GM19438 (cell line): ENCODE measurements at regions not wholly inside any gene's neighbourhood (a gene's known extent, or its start where the extent isn't known, plus 50 kb on each side); places are given as distances from the start of the nearest gene placed in this dataset.

Source experiments
- ATAC-seq: cut with Tn5 transposase; IDR thresholded peaks from one replicate; pipeline ENCODE4 v1.9.1; 2021; ENCODE audit warnings: low read depth; ENCODE audit not compliant: unreplicated experiment

DNA sequence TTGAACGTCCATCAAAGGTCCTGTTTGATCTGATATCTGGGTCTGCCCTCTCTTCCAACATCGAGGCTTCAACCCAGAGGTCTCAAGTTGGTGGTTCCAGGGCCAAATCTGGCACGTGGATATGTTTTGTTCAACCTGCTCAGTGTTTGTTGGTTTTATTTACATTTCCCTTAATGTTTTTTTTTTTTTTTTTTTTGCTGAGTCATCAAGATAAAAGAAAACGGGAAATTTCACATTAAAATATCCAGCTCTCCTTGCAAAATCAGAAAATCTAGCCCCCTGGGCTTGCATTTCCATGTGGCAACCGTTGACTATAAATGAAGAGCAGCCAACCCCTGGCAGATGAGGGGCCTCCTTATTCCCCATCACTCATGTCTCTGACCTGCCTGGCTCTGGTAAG, 765.6 kb upstream of the TBX3 start:
- ATAC-seq, result no peak

DNA sequence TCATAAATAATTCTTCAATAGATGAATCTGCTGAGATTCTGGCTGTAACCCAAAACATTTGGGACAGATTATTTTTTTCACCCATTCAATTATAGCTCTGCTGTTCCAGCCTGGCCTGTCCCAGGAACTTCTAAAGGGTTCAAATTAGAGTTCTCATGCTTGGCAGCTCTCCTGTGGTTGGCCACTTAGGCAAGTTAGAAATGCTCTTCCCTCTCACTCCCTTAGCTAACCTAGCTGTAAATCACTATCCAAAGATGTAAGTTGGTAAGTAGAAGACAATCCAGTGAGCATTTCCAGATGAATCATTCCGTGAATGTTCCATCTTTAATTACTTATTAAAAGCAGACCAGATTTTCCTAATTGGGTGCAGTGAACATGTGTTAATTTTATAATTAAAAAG, 760.4 kb upstream of the TBX3 start:
- no peak for ATAC-seq

DNA sequence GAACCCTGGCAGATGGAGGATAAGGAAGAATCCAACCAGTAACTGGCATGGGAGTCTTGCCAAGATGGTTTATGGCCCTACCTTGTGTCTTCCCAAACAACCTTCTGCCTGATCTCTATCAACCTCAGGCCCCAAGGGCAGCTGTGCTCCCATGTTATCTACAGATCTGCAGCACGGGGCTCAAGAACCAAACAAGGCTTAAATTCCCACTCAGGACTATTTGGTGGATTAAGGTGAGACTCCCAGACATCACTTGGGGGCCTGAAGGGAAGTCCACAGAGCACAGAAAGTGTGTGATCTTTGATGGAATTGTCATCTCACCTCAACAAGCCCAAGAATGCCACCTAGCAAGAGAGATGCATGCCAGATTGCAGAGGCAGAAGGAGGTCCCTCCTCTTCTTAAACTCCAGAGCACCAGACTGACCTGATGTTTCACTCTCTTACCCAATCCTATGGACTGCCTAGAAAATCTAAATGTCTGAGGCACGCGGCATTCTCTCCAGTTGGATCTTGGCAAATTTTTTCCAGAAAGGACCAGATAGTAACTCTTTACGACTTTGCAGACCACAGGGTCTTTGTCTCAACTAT, 759.5 kb upstream of the TBX3 start:
- no peak for ATAC-seq

DNA sequence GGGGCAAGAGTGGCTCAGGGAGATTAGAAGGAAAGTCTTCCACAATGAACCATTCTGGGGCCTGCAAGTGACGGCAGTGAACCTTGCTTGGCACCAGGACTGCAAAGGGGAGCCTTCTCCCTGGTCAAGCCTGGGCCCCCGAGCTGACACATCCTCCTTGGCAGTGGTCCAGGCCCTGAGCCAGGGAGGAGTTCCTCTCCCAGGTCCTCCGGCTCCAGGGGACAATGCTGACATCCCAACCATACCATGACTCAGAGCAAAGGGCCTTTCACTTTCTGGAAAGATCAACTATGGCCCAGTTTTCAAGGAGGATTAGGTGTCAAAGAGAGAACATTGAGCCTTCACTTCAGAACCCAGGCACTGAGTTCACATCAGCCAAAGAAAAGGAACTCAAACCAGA, 756.5 kb upstream of the TBX3 start:
- ATAC-seq, result no peak

DNA sequence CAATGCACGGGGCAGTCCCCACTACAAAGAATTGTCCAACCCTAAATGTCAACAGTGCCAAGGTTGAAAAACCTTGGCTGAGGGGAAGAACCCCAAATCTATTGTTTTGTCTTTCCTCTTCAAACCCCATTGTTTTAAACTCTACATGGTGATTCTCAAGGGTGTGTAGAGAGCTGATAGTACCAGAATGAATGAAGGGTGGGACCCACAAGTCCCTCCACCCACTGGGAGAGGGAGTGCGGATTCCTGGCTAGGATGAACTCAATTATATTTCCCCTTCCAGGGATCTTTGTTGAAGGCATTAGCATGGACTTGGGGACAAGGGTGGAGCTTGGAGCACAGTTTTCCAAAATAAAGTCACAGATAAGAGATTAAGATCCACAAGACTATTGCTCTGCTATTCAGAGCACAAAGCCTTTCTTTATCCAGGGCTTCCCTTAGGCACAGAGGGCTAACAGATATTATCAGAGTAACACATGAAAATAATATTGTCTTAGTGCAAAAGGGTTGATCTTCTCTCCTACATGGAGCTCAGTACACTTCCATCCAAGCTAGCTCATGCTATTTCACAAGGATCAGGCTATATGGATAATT, 755.1 kb upstream of the TBX3 start:
- no peak for ATAC-seq

DNA sequence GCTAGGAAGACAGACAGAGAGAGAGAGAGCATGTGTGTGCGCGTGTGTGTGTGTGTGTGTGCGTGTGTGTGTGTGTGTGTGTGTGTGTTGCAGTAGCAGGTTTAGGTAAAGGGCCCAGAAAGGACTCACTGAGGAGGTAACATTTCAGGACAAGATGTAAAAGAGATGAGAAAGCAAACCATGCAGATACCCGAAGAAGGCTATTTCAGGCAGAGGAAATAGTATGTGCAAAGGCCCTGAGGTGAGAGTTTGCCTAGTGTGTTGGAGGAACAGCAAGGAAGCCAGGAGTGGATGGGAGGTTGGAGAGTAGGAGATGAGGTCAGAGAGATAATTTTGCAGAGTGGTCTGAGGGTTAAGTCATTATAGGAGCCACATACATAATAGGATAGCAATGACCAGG, 754.3 kb upstream of the TBX3 start:
- ATAC-seq, result no peak

DNA sequence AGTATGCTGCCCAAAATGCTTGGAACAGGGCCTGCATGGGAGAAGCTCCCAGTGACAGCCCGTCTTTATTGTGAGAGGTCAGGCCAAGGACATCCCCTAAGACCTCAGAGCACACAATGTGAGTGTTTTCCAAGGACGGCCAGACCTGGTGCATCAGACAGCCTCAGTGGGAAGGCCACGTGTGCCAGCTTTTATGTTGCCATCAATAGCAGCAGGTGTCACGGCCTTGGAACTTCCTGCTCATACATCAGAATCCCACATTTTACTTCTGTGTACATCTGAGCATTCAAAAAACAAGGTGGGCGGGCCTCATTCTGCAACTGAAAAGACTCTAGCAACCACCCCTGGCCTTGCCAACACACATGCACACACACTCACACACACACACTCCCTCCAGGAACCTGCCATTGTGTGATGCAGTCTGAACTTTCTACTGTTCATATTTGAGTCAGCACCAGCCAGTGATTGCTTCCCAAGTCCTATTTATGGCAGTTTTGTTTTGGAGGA, 753.1 kb upstream of the TBX3 start:
- no peak for ATAC-seq

DNA sequence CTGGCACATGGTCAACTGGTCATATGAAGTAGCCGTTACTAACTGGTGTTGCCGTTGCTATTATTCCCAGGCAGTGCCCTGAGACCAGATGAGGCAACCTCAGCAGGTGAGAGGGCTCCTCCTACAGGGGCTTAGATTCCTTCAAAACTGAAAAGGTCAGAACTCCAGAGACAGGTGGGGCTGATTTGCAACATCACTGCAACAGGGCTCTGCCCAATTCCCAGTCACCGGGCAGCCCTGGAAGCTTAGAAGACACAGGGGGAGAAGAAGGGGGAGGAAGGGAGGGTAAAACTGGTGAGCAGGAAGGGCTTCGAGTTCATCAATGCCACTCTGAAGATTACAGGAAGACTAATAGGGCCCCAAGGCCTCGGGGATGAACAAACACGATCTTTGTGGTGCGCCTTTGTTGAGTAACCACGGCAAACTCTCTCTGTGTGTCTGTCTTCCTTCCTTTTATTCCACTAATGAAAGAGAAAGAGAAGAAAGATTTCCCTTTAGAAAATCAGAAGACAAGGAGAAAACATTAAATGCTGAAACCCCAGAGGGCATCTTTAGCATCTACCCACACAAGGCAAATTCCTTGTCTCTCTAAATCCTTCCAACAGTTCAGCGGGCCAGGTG, 749.1 kb upstream of the TBX3 start:
- ATAC-seq, result no peak

DNA sequence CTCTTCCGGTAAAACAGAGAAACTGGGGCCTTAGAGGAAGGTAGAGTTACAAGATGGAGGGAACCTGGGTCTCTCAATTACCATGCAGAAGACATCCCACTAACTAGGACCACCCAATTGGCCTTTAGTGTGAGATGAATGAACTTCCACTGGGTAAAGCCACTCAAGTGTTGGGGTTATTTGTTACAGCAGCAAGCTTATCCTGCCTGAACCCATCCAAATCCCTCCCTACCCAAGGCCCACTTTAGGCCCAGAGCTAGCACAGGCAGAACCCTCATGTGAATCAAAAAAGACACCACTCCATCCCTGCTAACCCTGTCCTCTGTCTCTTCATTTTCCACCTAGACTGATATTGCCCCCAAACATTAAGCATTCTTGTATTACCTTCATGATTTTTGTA, 746.7 kb upstream of the TBX3 start:
- ATAC-seq, result no peak

DNA sequence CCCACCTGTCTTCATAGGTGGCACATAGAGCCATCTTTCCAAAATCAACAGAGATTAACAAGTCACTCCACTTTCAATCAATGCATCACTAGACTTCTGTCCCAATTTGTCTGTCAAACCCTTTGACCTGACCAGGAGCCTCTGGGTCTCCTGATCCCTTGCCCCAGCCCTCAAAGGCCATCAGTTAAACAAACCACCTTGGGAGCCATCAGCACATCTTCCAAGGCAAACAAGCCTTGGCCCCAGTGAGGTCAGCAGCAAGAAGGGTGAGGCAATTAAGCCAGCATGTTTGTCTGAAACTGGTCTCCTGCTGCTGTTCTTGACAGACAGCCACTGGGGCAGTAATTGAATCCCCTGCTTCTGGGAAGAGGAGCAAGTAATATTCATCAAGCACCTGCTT, 742.8 kb upstream of the TBX3 start:
- no peak for ATAC-seq

DNA sequence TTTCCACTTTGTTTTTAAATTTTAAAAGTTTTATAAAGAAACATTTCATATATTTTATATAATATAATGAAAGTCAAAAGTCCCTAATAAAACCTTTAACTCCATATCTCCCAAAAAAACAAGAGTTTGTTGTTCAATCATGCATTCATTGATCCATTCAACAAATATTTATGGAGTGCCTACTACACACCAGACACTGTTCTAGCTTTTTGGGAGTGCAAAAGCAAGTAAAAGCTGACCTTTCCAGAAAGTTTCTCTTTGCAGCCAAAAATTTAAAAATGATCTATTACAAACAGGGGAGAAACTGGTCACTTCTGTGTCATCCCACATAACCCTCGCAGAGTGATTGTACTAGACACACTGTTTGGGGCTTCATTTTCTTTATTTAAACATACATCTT, 740.0 kb upstream of the TBX3 start:
- no peak for ATAC-seq

DNA sequence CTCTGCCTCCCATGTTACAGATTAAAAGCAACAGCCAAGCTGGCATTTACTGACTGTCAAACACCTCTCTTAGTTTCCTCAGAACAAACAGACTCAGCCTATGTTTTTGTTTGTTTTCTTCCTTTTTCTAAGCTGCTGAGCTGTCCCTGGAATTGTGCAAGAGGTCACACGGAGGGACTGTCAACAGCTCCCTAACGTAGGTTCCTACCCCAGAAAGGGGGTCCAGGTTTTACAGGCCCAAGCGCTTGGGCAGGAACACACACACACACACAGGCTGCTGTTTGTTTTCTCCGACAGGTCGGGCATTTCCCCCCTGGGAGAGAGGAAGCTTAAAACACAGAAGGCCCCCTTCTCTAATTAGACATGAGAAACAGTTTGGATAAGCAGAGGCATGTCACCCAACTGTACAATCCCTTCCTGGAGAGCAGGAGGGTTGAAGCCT, 739.6 kb upstream of the TBX3 start:
- no peak for ATAC-seq

DNA sequence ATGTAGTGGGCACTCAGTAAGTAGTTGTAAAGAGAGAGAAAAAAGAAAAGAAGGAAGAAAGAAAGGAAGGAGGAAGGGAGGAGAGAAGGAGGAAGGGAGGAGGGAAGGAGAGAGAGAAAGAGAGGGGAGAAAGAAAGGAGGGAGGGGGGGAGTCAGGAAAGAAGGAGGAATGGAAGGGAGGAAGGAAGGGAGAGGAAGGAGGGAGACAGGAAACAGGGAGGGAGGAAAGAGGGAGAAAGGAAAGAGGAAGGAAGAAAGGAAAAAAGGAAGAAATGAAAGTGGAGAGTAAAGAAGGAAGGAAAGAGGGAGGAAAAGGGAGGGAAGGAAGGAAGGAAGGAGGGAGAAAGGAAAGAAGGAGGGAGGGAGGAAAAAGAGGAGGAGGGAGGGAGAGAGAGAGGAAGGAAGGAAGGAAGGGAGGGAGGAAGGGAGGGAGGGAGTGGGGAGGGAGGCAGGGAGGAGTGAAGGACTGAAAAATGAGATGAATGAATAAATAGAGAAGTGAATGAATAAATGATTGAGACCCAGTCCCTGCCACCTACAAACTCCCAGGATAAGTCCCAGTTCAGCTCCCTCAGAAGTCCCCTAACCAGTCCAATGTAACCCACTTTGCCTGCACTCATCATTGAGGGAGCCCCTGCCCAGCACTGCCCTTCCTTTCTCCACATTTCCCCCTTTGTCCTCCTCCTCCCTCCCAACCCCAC, 739.0 kb upstream of the TBX3 start:
- no peak for ATAC-seq

DNA sequence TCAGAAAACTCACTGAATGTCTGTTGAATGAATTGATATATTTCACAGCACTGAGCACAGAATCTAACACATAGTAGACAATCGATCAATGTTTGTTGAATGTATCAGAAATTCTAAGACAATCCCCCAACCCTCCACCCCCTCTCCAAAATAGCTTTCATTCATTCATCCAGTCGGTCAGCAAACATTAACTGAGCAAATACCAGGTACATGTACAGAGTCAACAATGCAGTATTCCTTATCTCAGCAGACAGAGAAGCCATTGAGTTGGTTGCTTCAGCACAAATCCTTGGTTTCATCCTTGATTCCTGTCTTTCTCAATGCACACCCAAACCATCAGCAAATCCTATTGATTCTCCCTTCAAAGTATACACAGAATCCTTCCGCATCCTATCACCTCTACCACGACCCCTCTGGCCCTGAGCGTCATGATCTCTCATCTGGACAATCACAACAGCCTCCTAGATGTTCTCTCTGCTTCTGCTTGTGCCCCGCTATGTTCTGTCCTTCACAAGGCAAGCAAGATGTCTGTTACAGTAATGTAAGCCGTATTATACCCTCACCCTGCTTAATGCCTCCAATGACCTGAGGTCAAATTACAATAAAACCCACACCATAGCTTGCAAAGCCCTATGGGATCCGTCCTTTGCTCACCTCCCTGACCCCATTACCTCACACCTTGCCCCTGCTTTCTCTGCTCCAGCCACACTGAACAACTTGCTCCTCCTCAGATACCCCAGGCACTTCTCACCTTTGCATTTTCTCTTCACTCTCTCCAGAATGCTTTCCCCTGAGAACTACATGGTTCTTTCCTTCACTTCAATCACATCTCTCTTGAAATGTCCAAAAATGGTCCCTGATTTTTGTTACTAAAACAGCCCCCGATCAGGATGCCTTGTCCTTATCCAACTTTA, 738.1 kb upstream of the TBX3 start:
- no peak for ATAC-seq

DNA sequence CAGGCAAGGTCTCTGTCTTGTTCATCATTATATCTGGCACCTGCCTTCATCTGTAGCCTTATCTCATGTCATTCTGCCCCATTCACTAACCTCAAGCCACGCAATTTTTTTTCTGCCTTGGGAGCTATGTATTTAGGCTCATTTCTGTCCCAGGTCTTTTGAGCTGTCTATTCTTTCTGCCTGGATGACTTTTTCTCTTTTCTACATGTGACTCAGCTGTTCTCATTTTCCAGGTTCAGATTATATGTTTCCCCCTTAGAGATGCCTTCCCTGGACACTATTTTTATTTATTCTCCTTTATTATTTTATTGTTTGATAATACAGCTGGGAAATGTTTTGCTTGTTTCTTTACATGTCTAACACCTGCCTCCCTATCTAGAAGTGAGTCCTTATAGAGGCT, 737.4 kb upstream of the TBX3 start:
- no peak for ATAC-seq

DNA sequence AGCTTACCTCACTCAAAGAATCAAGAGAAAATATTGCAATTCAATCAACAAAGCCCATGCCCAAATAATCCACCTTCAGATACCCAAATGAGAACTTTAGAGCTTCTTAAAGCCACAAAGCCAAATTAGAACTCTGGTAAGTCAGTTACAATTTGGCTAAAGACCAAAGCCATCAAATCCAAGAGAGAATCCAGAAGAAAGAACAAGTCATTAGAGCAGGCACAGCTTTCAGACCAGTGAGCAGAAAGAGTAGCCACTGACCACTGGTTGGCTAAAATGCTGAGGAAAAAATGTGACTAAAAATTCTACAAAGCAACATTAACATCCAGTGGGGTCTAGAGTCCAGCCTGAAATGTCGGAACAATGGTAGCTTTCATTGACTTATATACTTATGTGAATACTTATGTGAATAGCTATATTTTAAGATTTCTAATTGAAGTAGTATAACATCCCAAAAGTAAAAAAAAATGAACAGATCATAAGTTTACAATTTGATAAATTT, 735.2 kb upstream of the TBX3 start:
- no peak for ATAC-seq

DNA sequence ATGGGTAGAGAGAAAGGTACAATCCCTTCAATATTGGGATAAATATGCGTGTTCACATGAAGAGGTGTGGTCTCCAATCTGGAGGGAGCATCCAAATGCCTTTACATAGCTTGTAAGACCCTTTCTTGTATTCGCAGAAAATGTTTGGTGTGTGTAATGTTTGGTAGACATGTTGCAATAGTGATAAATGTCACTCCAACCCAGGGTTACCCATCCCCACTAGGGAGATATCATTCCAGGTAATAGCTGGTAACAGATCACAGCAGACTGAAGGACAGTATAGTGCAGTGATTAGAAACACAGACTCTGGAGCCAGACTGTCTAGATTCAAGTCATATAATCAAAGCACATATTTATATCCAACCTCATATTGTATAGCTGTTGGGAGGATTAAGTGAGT, 733.6 kb upstream of the TBX3 start:
- ATAC-seq, result no peak

DNA sequence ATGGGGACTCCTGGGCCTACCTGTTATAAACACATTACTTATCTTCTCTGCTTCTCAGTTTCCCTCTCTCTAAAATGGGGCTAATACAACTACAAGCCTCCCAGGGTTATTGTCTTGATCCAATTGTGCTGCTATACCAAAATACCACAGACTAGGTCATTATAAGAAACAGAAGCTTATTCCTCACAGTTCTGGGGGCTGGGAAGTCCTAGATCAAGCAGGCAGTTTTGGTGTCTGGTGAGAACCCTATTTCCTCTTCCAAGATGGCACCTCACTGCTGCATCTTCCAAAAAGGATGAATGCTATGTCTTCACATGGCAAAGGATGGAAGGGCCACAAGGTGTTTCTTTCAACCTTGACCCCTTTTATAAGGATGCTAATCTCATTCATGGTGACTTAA, 732.9 kb upstream of the TBX3 start:
- no peak for ATAC-seq

DNA sequence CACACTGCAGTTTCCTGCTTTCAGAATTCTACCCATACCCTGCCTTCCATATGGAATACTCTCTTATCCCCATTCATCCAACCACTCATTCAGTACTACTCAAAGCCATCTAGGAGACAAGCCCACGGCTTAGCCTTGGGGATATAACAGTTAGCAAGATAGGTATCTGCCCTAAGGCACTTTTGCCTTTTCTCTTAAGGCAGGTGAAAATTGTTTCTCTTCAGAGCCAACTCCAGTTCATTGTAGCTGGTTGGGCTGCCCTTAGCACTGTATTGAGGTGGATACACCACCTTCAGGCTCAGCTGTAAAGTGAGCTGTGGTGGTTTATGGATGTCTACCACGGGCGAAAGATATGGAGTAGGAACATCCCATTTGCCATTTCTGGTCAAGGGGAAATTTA, 729.7 kb upstream of the TBX3 start:
- no peak for ATAC-seq

DNA sequence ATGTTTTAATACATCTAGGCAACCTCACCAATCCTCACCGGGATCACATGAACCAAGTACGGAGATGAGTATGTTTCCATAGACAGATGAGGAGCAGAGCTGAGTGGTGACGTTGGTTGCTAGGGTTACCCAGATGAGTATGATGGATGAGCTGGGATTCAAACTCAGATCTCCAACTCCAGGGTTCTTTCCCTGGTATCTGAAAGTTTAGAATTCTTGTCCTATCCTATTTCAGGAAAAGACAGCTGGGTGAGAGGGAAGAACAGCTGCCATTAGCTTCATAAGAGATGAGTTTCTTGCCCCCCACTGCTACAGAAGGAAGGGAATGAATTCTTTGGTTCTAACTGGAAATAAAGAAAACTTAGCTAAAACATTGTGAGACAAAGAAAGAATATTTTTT, 728.9 kb upstream of the TBX3 start:
- ATAC-seq, result no peak
